Karpas-422 (cell line): ENCODE measurements at regions not wholly inside any gene's neighbourhood (a gene's known extent, or its start where the extent isn't known, plus 50 kb on each side); places are given as distances from the start of the nearest gene placed in this dataset.

Source experiments
- DNase-seq: peaks from one replicate; pipeline ENCODE4 v3.0.0-alpha.2; 2015
- H2AFZ ChIP-seq: fragments of 200-600 bp; sonication (generic); 2 replicates; pipeline ENCODE4 v1.6.1; 2014; ENCODE audit warnings: antibody characterized with exemption, low read length, mixed read lengths
- H3K27ac ChIP-seq: fragments of 200-600 bp; sonication (generic); 2 replicates; pipeline ENCODE4 v1.5.1; 2014; ENCODE audit warnings: mild to moderate bottlenecking, low read length, moderate library complexity
- H3K27me3 ChIP-seq: fragments of 200-600 bp; sonication (generic); 2 replicates; pipeline ENCODE4 v1.6.1; 2014; ENCODE audit warnings: low read length, mixed read lengths
- H3K36me3 ChIP-seq: fragments of 200-600 bp; sonication (generic); 2 replicates; pipeline ENCODE4 v1.6.1; 2014; ENCODE audit warnings: low read length, mixed read lengths; ENCODE audit not compliant: insufficient read depth
- H3K4me1 ChIP-seq: fragments of 200-600 bp; sonication (generic); 2 replicates; pipeline ENCODE4 v1.6.1; 2014; ENCODE audit warnings: mild to moderate bottlenecking, low read length, mixed read lengths
- H3K4me2 ChIP-seq: fragments of 200-600 bp; sonication (generic); 2 replicates; pipeline ENCODE4 v1.6.1; 2014; ENCODE audit warnings: low read length, low read depth, mild to moderate bottlenecking; ENCODE audit not compliant: poor library complexity, severe bottlenecking
- H3K4me3 ChIP-seq: fragments of 200-600 bp; sonication (generic); 2 replicates; pipeline ENCODE4 v1.5.1; 2014; ENCODE audit warnings: mild to moderate bottlenecking, antibody characterized with exemption, low read length, mixed read lengths
- H3K79me2 ChIP-seq: fragments of 200-600 bp; sonication (generic); 2 replicates; pipeline ENCODE4 v1.6.1; 2014; ENCODE audit warnings: mild to moderate bottlenecking, low read length, mixed read lengths
- H3K9ac ChIP-seq: fragments of 200-600 bp; sonication (generic); 2 replicates; pipeline ENCODE4 v1.6.0; 2014; ENCODE audit warnings: low read length
- H3K9me2 ChIP-seq: fragments of 200-600 bp; sonication (generic), shearing (Covaris generic); replicated peaks from 2 replicates; pipeline ENCODE4 v1.6.0; 2014; ENCODE audit warnings: mild to moderate bottlenecking, low read length, moderate library complexity; ENCODE audit not compliant: insufficient read depth
- H3K9me3 ChIP-seq: fragments of 300-700, 200-600 bp; sonication (generic); 2 replicates; pipeline ENCODE4 v1.6.1; 2014; ENCODE audit warnings: low read length, mixed read lengths
- H4K20me1 ChIP-seq: fragments of 200-600 bp; sonication (generic); 2 replicates; pipeline ENCODE4 v1.6.1; 2014; ENCODE audit warnings: mild to moderate bottlenecking, antibody characterized with exemption, low read length, low read depth; ENCODE audit not compliant: insufficient read depth

GRCh38 chr2:234752966-234753365 lies 198.9 kb upstream of the SH3BP4 start:
- Histone ChIP-seq H4K20me1 (no peaks in the 10 kb centered on the region), H3K9ac (no peak overlapping the region), H3K27ac (no peak overlapping the region), H3K9me2 (no peaks in the 10 kb centered on the region), H3K79me2 (no peaks in the 10 kb centered on the region), H3K9me3 (no peaks in the 10 kb centered on the region), H3K36me3 (no peaks in the 10 kb centered on the region), H3K4me3 (no peak overlapping the region), H3K4me2 (no peak overlapping the region), H3K27me3 (no peaks in the 10 kb centered on the region), H2AFZ (no peak overlapping the region), H3K4me1 (no peaks in the 10 kb centered on the region)
- DNase-seq, result peak; percentile 44

- Histone ChIP-seq H3K36me3 (no peaks in the 10 kb centered on the region), H3K79me2 (no peaks in the 10 kb centered on the region), H3K4me2 (no peak overlapping the region), H3K4me3 (no peak overlapping the region), H3K27me3 (no peaks in the 10 kb centered on the region), H3K4me1 (no peaks in the 10 kb centered on the region), H2AFZ (no peak overlapping the region), H3K9me2 (no peaks in the 10 kb centered on the region), H4K20me1 (no peaks in the 10 kb centered on the region), H3K27ac (no peak overlapping the region), H3K9me3 (no peaks in the 10 kb centered on the region), H3K9ac (no peak overlapping the region)
- DNase-seq, result no peak
Measured at GRCh38 chr2:234751275-234751973, 200.4 kb upstream of the SH3BP4 start.

- Histone ChIP-seq H3K27ac (no peak overlapping the region), H3K9ac (no peak overlapping the region), H3K36me3 (no peaks in the 10 kb centered on the region), H3K9me3 (no peaks in the 10 kb centered on the region), H3K4me1 (no peaks in the 10 kb centered on the region), H3K4me3 (no peak overlapping the region), H3K79me2 (no peaks in the 10 kb centered on the region), H3K4me2 (no peak overlapping the region), H4K20me1 (no peaks in the 10 kb centered on the region), H2AFZ (no peak overlapping the region), H3K9me2 (no peaks in the 10 kb centered on the region), H3K27me3 (no peaks in the 10 kb centered on the region)
- DNase-seq, result no peak
Measured at GRCh38 chr2:234747833-234748559, 203.8 kb upstream of the SH3BP4 start.

- no peak overlapping the region for H3K9ac ChIP-seq
- H3K9me2 ChIP-seq, result no peaks in the 10 kb centered on the region
- no peaks in the 10 kb centered on the region for H3K79me2 ChIP-seq
- no peak overlapping the region for H3K4me3 ChIP-seq
- H3K36me3 ChIP-seq, result no peaks in the 10 kb centered on the region
- no peaks in the 10 kb centered on the region for H3K27me3 ChIP-seq
- no peak overlapping the region for H3K4me2 ChIP-seq
- no peaks in the 10 kb centered on the region for H3K4me1 ChIP-seq
- H4K20me1 ChIP-seq, result no peaks in the 10 kb centered on the region
- DNase-seq, result no peak
- no peaks in the 10 kb centered on the region for H3K9me3 ChIP-seq
- H2AFZ ChIP-seq, result no peak overlapping the region
- H3K27ac ChIP-seq, result no peak overlapping the region
Measured at GRCh38 chr2:234747032-234747431, 204.8 kb upstream of the SH3BP4 start.

GRCh38 chr2:234745347-234745746 lies 206.5 kb upstream of the SH3BP4 start:
- Histone ChIP-seq H3K27me3 (no peaks in the 10 kb centered on the region), H3K9ac (no peak overlapping the region)

GRCh38 chr2:234741976-234742375 lies 209.8 kb upstream of the SH3BP4 start:
- no peak for DNase-seq
- Histone ChIP-seq H3K4me3 (no peak overlapping the region), H3K4me1 (no peaks in the 10 kb centered on the region), H4K20me1 (no peaks in the 10 kb centered on the region), H3K27ac (no peak overlapping the region), H3K9me2 (no peaks in the 10 kb centered on the region), H3K4me2 (no peak overlapping the region), H2AFZ (no peak overlapping the region), H3K9me3 (no peaks in the 10 kb centered on the region), H3K36me3 (no peaks in the 10 kb centered on the region), H3K9ac (no peak overlapping the region), H3K79me2 (no peaks in the 10 kb centered on the region), H3K27me3 (no peaks in the 10 kb centered on the region)

More at GRCh38 chr2:234745347-234745746, 206.5 kb upstream of the SH3BP4 start:
- no peaks in the 10 kb centered on the region for H3K36me3 ChIP-seq
- H3K79me2 ChIP-seq, result no peaks in the 10 kb centered on the region
- H3K4me1 ChIP-seq, result no peaks in the 10 kb centered on the region
- no peaks in the 10 kb centered on the region for H3K9me3 ChIP-seq
- H4K20me1 ChIP-seq, result no peaks in the 10 kb centered on the region
- no peak overlapping the region for H3K4me3 ChIP-seq
- H3K27ac ChIP-seq, result no peak overlapping the region
- H3K4me2 ChIP-seq, result no peak overlapping the region
- no peak overlapping the region for H2AFZ ChIP-seq
- no peak for DNase-seq
- no peaks in the 10 kb centered on the region for H3K9me2 ChIP-seq

GRCh38 chr2:234739061-234739460 lies 212.8 kb upstream of the SH3BP4 start:
- H3K36me3 ChIP-seq, result no peaks in the 10 kb centered on the region
- H4K20me1 ChIP-seq, result no peaks in the 10 kb centered on the region
- H3K79me2 ChIP-seq, result no peaks in the 10 kb centered on the region
- no peak for DNase-seq
- no peak overlapping the region for H3K4me2 ChIP-seq
- H2AFZ ChIP-seq, result no peak overlapping the region
- H3K9ac ChIP-seq, result no peak overlapping the region
- no peaks in the 10 kb centered on the region for H3K27me3 ChIP-seq
- no peaks in the 10 kb centered on the region for H3K9me2 ChIP-seq
- H3K27ac ChIP-seq, result no peak overlapping the region
- no peak overlapping the region for H3K4me3 ChIP-seq
- H3K9me3 ChIP-seq, result no peaks in the 10 kb centered on the region
- H3K4me1 ChIP-seq, result no peaks in the 10 kb centered on the region

- no peaks in the 10 kb centered on the region for H3K27me3 ChIP-seq
- DNase-seq, result no peak
Measured at GRCh38 chr2:234735829-234736228, 216.0 kb upstream of the SH3BP4 start.

More at GRCh38 chr2:234735829-234736228, 216.0 kb upstream of the SH3BP4 start:
- no peaks in the 10 kb centered on the region for H3K4me1 ChIP-seq
- H3K79me2 ChIP-seq, result no peaks in the 10 kb centered on the region
- no peak overlapping the region for H3K27ac ChIP-seq
- H2AFZ ChIP-seq, result no peak overlapping the region
- H4K20me1 ChIP-seq, result no peaks in the 10 kb centered on the region
- H3K9ac ChIP-seq, result no peak overlapping the region
- H3K9me2 ChIP-seq, result no peaks in the 10 kb centered on the region
- no peaks in the 10 kb centered on the region for H3K36me3 ChIP-seq
- H3K4me2 ChIP-seq, result no peak overlapping the region
- no peak overlapping the region for H3K4me3 ChIP-seq
- no peaks in the 10 kb centered on the region for H3K9me3 ChIP-seq
